OCI-LY7 (cell line): ENCODE measurements at regions not wholly inside any gene's neighbourhood (a gene's known extent, or its start where the extent isn't known, plus 50 kb on each side); places are given as distances from the start of the nearest gene placed in this dataset.

Source experiments
- EZH2phosphoT487 ChIP-seq: fragments of 200-600 bp; sonication (generic); IDR thresholded peaks from 2 replicates; pipeline ENCODE4 v1.6.1; 2018; ENCODE audit warnings: low read depth, borderline replicate concordance, mild to moderate bottlenecking, mixed run types, antibody characterized with exemption, low read length, moderate library complexity, mixed read lengths
- TF ChIP-seq, protein P1 (sequence below): fragments of 200-600 bp; sonication (generic); conservative IDR thresholded peaks from 2 replicates; pipeline ENCODE4 v1.5.1; 2014; ENCODE audit warnings: mild to moderate bottlenecking, antibody characterized with exemption, low read length, moderate library complexity, mixed read lengths

DNA sequence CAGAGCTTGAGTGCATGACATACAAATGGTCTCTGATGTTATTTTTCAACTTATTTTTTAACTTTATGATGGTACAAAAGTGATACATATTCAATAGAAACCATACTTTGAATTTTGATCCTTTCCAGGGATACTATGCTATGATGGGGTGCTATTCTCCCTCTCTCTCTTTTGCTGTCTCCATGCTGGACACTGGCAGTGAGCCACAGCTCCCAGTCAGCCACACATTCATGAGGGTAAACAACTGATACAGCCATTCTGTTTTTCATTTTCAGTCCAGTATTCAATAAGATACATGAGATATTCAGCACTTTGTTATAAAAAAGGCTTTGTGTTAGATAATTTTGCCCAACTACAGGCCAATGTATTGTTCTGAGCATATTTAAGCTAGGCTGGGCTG lies 859.3 kb upstream of the KLHL29 start:
- TF ChIP-seq, protein P1, sequence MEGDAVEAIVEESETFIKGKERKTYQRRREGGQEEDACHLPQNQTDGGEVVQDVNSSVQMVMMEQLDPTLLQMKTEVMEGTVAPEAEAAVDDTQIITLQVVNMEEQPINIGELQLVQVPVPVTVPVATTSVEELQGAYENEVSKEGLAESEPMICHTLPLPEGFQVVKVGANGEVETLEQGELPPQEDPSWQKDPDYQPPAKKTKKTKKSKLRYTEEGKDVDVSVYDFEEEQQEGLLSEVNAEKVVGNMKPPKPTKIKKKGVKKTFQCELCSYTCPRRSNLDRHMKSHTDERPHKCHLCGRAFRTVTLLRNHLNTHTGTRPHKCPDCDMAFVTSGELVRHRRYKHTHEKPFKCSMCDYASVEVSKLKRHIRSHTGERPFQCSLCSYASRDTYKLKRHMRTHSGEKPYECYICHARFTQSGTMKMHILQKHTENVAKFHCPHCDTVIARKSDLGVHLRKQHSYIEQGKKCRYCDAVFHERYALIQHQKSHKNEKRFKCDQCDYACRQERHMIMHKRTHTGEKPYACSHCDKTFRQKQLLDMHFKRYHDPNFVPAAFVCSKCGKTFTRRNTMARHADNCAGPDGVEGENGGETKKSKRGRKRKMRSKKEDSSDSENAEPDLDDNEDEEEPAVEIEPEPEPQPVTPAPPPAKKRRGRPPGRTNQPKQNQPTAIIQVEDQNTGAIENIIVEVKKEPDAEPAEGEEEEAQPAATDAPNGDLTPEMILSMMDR: no peak
- TF ChIP-seq EZH2phosphoT487: no peak
